ENCODE measurements at regions not wholly inside any gene's neighbourhood (a gene's known extent, or its start where the extent isn't known, plus 50 kb on each side); places are given as distances from the start of the nearest gene placed in this dataset.

GRCh38 chr16:20259541-20259940 is 67.8 kb downstream of the GP2 start:
- Mint-ChIP-seq H3K4me1 (ENCODE audit: low read depth) (no peaks in the 10 kb centered on the region), H3K9me3 (peaks cover 2% of the 10 kb centered on the region), H3K27me3 (ENCODE audit: low read depth) (peaks cover 10% of the 10 kb centered on the region), H3K36me3 (ENCODE audit: low read depth) (no peaks in the 10 kb centered on the region), H3K4me3 (no peak overlapping the region), H3K27ac (no peak overlapping the region)
- CTCF ChIA-PET: no interaction called here
- no peak for DNase-seq
- intact Hi-C loops (cut with micrococcal nuclease): no loop called here

GRCh38 chr16:20257234-20257633 is 70.1 kb downstream of the GP2 start:
- intact Hi-C loops (cut with micrococcal nuclease): no loop called here
- Mint-ChIP-seq H3K9me3 (peaks cover 2% of the 10 kb centered on the region), H3K27ac (no peak overlapping the region), H3K36me3 (ENCODE audit: low read depth) (no peaks in the 10 kb centered on the region), H3K4me3 (no peak overlapping the region), H3K4me1 (ENCODE audit: low read depth) (no peaks in the 10 kb centered on the region), H3K27me3 (ENCODE audit: low read depth) (peaks cover 10% of the 10 kb centered on the region)
- DNase-seq: no peak
- CTCF ChIA-PET: no interaction called here

- no peak overlapping the region for H3K4me3 Mint-ChIP-seq
- H3K27me3 Mint-ChIP-seq (ENCODE audit: low read depth): peaks cover 5% of the 10 kb centered on the region
- peaks cover 2% of the 10 kb centered on the region for H3K9me3 Mint-ChIP-seq
- intact Hi-C loops (cut with micrococcal nuclease): no loop called here
- H3K36me3 Mint-ChIP-seq (ENCODE audit: low read depth): no peaks in the 10 kb centered on the region
- no peaks in the 10 kb centered on the region for H3K4me1 Mint-ChIP-seq (ENCODE audit: low read depth)
- H3K27ac Mint-ChIP-seq: no peak overlapping the region
- CTCF ChIA-PET: no interaction called here
- no peak for DNase-seq
Observed at GRCh38 chr16:20255002-20255401, 72.3 kb downstream of the GP2 start.

GRCh38 chr16:20253825-20254224 is 73.5 kb downstream of the GP2 start:
- no peaks in the 10 kb centered on the region for H3K9me3 Mint-ChIP-seq
- DNase-seq: no peak
- H3K27ac Mint-ChIP-seq: no peak overlapping the region
- H3K4me3 Mint-ChIP-seq: no peak overlapping the region
- H3K4me1 Mint-ChIP-seq (ENCODE audit: low read depth): no peaks in the 10 kb centered on the region
- intact Hi-C loops (cut with micrococcal nuclease): no loop called here
- CTCF ChIA-PET: no interaction called here
- peaks cover 3% of the 10 kb centered on the region for H3K27me3 Mint-ChIP-seq (ENCODE audit: low read depth)
- no peaks in the 10 kb centered on the region for H3K36me3 Mint-ChIP-seq (ENCODE audit: low read depth)

- H3K9me3 Mint-ChIP-seq: no peaks in the 10 kb centered on the region
- CTCF ChIA-PET: no interaction called here
- intact Hi-C loops (cut with micrococcal nuclease): no loop called here
- no peaks in the 10 kb centered on the region for H3K4me1 Mint-ChIP-seq (ENCODE audit: low read depth)
- DNase-seq: no peak
- H3K27ac Mint-ChIP-seq: no peak overlapping the region
- H3K27me3 Mint-ChIP-seq (ENCODE audit: low read depth): peaks cover 2% of the 10 kb centered on the region
- no peaks in the 10 kb centered on the region for H3K36me3 Mint-ChIP-seq (ENCODE audit: low read depth)
- no peak overlapping the region for H3K4me3 Mint-ChIP-seq
Observed at GRCh38 chr16:20249211-20249610, 78.1 kb downstream of the GP2 start.

- Mint-ChIP-seq H3K4me3 (no peak overlapping the region), H3K4me1 (ENCODE audit: low read depth) (no peaks in the 10 kb centered on the region), H3K27me3 (ENCODE audit: low read depth) (peaks cover 4% of the 10 kb centered on the region), H3K27ac (no peak overlapping the region), H3K36me3 (ENCODE audit: low read depth) (no peaks in the 10 kb centered on the region), H3K9me3 (no peaks in the 10 kb centered on the region)
- CTCF ChIA-PET: no interaction called here
- no peak for DNase-seq
- intact Hi-C loops (cut with micrococcal nuclease): no loop called here
Observed at GRCh38 chr16:20247076-20247475, 80.2 kb downstream of the GP2 start.

- Mint-ChIP-seq H3K9me3 (no peaks in the 10 kb centered on the region), H3K4me3 (no peak overlapping the region), H3K27ac (no peak overlapping the region), H3K4me1 (ENCODE audit: low read depth) (no peaks in the 10 kb centered on the region), H3K36me3 (ENCODE audit: low read depth) (no peaks in the 10 kb centered on the region), H3K27me3 (ENCODE audit: low read depth) (peaks cover 12% of the 10 kb centered on the region)
- intact Hi-C loops (cut with micrococcal nuclease): no loop called here
- DNase-seq: no peak
- CTCF ChIA-PET: no interaction called here
Observed at GRCh38 chr16:20243731-20244281, 83.5 kb downstream of the GP2 start.

GRCh38 chr16:20242568-20243255 is 84.6 kb downstream of the GP2 start:
- intact Hi-C loops (cut with micrococcal nuclease): no loop called here
- Mint-ChIP-seq H3K27me3 (ENCODE audit: low read depth) (peaks cover 12% of the 10 kb centered on the region), H3K27ac (no peak overlapping the region), H3K9me3 (no peaks in the 10 kb centered on the region), H3K4me3 (no peak overlapping the region), H3K4me1 (ENCODE audit: low read depth) (no peaks in the 10 kb centered on the region), H3K36me3 (ENCODE audit: low read depth) (no peaks in the 10 kb centered on the region)
- CTCF ChIA-PET: no interaction called here
- DNase-seq: no peak

GRCh38 chr16:20241321-20241720 is 86.0 kb downstream of the GP2 start:
- no peaks in the 10 kb centered on the region for H3K9me3 Mint-ChIP-seq
- H3K27me3 Mint-ChIP-seq (ENCODE audit: low read depth): peaks cover 12% of the 10 kb centered on the region
- H3K4me3 Mint-ChIP-seq: no peak overlapping the region
- intact Hi-C loops (cut with micrococcal nuclease): no loop called here
- no peaks in the 10 kb centered on the region for H3K36me3 Mint-ChIP-seq (ENCODE audit: low read depth)
- DNase-seq: no peak
- H3K4me1 Mint-ChIP-seq (ENCODE audit: low read depth): no peaks in the 10 kb centered on the region
- CTCF ChIA-PET: no interaction called here
- H3K27ac Mint-ChIP-seq: no peak overlapping the region

GRCh38 chr16:20236579-20237289 is 90.6 kb downstream of the GP2 start:
- no peak overlapping the region for H3K27ac Mint-ChIP-seq
- intact Hi-C loops (cut with micrococcal nuclease): no loop called here
- H3K9me3 Mint-ChIP-seq: no peaks in the 10 kb centered on the region
- CTCF ChIA-PET: no interaction called here
- H3K36me3 Mint-ChIP-seq (ENCODE audit: low read depth): no peaks in the 10 kb centered on the region
- no peak overlapping the region for H3K4me3 Mint-ChIP-seq
- DNase-seq: no peak
- H3K27me3 Mint-ChIP-seq (ENCODE audit: low read depth): peaks cover 12% of the 10 kb centered on the region
- no peaks in the 10 kb centered on the region for H3K4me1 Mint-ChIP-seq (ENCODE audit: low read depth)

GRCh38 chr16:20225228-20225733 is 102.0 kb downstream of the GP2 start:
- Mint-ChIP-seq H3K9me3 (no peaks in the 10 kb centered on the region), H3K27me3 (ENCODE audit: low read depth) (peaks cover 16% of the 10 kb centered on the region), H3K27ac (no peak overlapping the region), H3K4me3 (no peak overlapping the region), H3K4me1 (ENCODE audit: low read depth) (no peaks in the 10 kb centered on the region), H3K36me3 (ENCODE audit: low read depth) (no peaks in the 10 kb centered on the region)
- intact Hi-C loops (cut with micrococcal nuclease): no loop called here
- CTCF ChIA-PET: no interaction called here
- no peak for DNase-seq

- Mint-ChIP-seq H3K27ac (no peak overlapping the region), H3K36me3 (ENCODE audit: low read depth) (no peaks in the 10 kb centered on the region), H3K27me3 (ENCODE audit: low read depth) (peaks cover 21% of the 10 kb centered on the region), H3K4me3 (no peak overlapping the region), H3K9me3 (peaks cover 2% of the 10 kb centered on the region), H3K4me1 (ENCODE audit: low read depth) (no peaks in the 10 kb centered on the region)
- DNase-seq: no peak
- intact Hi-C loops (cut with micrococcal nuclease): no loop called here
- CTCF ChIA-PET: no interaction called here
Observed at GRCh38 chr16:20221208-20221607, 106.1 kb downstream of the GP2 start.

- Mint-ChIP-seq H3K4me1 (ENCODE audit: low read depth) (no peaks in the 10 kb centered on the region), H3K36me3 (ENCODE audit: low read depth) (no peaks in the 10 kb centered on the region), H3K4me3 (no peak overlapping the region), H3K27ac (no peak overlapping the region), H3K9me3 (peaks cover 5% of the 10 kb centered on the region), H3K27me3 (ENCODE audit: low read depth) (peaks cover 19% of the 10 kb centered on the region)
- DNase-seq: no peak
- intact Hi-C loops (cut with micrococcal nuclease): no loop called here
- CTCF ChIA-PET: no interaction called here
Observed at GRCh38 chr16:20218093-20218492, 109.2 kb downstream of the GP2 start.

All from activated naive CD4-positive, alpha-beta T cell treated with anti-CD3 and anti-CD28 coated beads for 36 hours (primary cell).